Uterus (tissue), 3 donors: ENCODE measurements at regions not wholly inside any gene's neighbourhood (a gene's known extent, or its start where the extent isn't known, plus 50 kb on each side); places are given as distances from the start of the nearest gene placed in this dataset.

Source experiments
- DNase-seq, 2 donors: peaks; one replicate each; pipeline ENCODE4 v3.0.0-alpha.2; 2019 to 2020
- H3K27ac ChIP-seq, 2 donors: fragments of 200-600 bp; sonication (generic); 1 replicate in 1 of 2; 2 replicates in 1 of 2; pipeline ENCODE4 v1.5.1; 2016 to 2018
- H3K27me3 ChIP-seq, 2 donors: fragments of 200-600 bp; sonication (generic); one replicate each; pipeline ENCODE4 v1.5.1; 2018 to 2019; ENCODE audit warnings: control low read depth in 1 of 2
- H3K36me3 ChIP-seq, 2 donors: fragments of 200-600 bp; sonication (generic); one replicate each; pipeline ENCODE4 v1.5.1; 2019; ENCODE audit warnings: control low read depth in 1 of 2
- H3K4me1 ChIP-seq, 2 donors: fragments of 200-600 bp; sonication (generic); one replicate each; pipeline ENCODE4 v1.5.1; 2018 to 2019; ENCODE audit warnings: control low read depth in 1 of 2
- H3K4me3 ChIP-seq, 2 donors: fragments of 200-600 bp; sonication (generic); 1 replicate in 1 of 2; 2 replicates in 1 of 2; pipeline ENCODE4 v1.5.1; 2018 to 2019; ENCODE audit warnings: mild to moderate bottlenecking in 1 of 2
- H3K9me3 ChIP-seq, 2 donors: fragments of 200-600 bp; sonication (generic); one replicate each; pipeline ENCODE4 v1.5.1; 2019; ENCODE audit warnings: control low read depth in 1 of 2
- CTCF ChIP-seq, 4 experiments: fragments of 200-600 bp in 2 of 4; fragments of 450-650 bp in 2 of 4; sonication (generic) in 2 of 4; IDR thresholded peaks; one replicate each; pipeline ENCODE4 v1.5.1; 2016 to 2019; ENCODE audit warnings: antibody characterized with exemption in 4 of 4, mild to moderate bottlenecking in 2 of 4, moderate library complexity in 1 of 4
- POLR2A ChIP-seq, 2 donors: fragments of 450-650 bp; IDR thresholded peaks; one replicate each; pipeline ENCODE4 v1.6.1; 2016; ENCODE audit warnings: antibody characterized with exemption in 2 of 2, mild to moderate bottlenecking in 1 of 2, moderate library complexity in 1 of 2
- intact Hi-C: fragments of 100-400 bp; cut with DNase I; formaldehyde crosslinking; loops from one replicate; pipeline ENCODE4 v1.15.1; 2023; ENCODE audit warnings: low total_unique reads
- donor health status: DM: yes; HTN: yes; CAD: no.

- H3K9me3 ChIP-seq: no peaks in the 10 kb centered on the region
- H3K4me3 ChIP-seq: no peak overlapping the region
- no peaks in the 10 kb centered on the region for H3K4me1 ChIP-seq
- TF ChIP-seq CTCF (IDR thresholded peaks at IDR 0.05) (no peak), POLR2A (IDR thresholded peaks at IDR 0.05) (no peak)
- no peak overlapping the region for H3K27ac ChIP-seq
- no peaks in the 10 kb centered on the region for H3K27me3 ChIP-seq
- intact Hi-C loops: no loop called here
- H3K36me3 ChIP-seq: no peaks in the 10 kb centered on the region
- no peak for DNase-seq
Observed at GRCh38 chr10:69726850-69727249, 74.9 kb upstream of the COL13A1 start.

- Histone ChIP-seq H3K27me3 (no peaks in the 10 kb centered on the region), H3K36me3 (no peaks in the 10 kb centered on the region), H3K9me3 (no peaks in the 10 kb centered on the region), H3K4me3 (no peak overlapping the region), H3K4me1 (no peaks in the 10 kb centered on the region), H3K27ac (no peak overlapping the region)
- intact Hi-C loops: no loop called here
- no peak for DNase-seq
- TF ChIP-seq POLR2A (IDR thresholded peaks at IDR 0.05) (no peak), CTCF (IDR thresholded peaks at IDR 0.05) (no peak)
Observed at GRCh38 chr10:69728335-69728870, 73.3 kb upstream of the COL13A1 start.

- no peak for DNase-seq
- Histone ChIP-seq H3K27me3 (no peaks in the 10 kb centered on the region), H3K36me3 (no peaks in the 10 kb centered on the region), H3K27ac (no peak overlapping the region), H3K4me1 (no peaks in the 10 kb centered on the region), H3K4me3 (no peak overlapping the region), H3K9me3 (no peaks in the 10 kb centered on the region)
- TF ChIP-seq CTCF (IDR thresholded peaks at IDR 0.05) (no peak), POLR2A (IDR thresholded peaks at IDR 0.05) (no peak)
- intact Hi-C loops: no loop called here
Observed at GRCh38 chr10:69729326-69730048, 72.2 kb upstream of the COL13A1 start.

- no peak overlapping the region for H3K4me3 ChIP-seq
- no peaks in the 10 kb centered on the region for H3K36me3 ChIP-seq
- no peaks in the 10 kb centered on the region for H3K27me3 ChIP-seq
- H3K27ac ChIP-seq: no peak overlapping the region
- intact Hi-C loops: no loop called here
- DNase-seq: no peak
- no peaks in the 10 kb centered on the region for H3K4me1 ChIP-seq
- no peaks in the 10 kb centered on the region for H3K9me3 ChIP-seq
- TF ChIP-seq POLR2A (IDR thresholded peaks at IDR 0.05) (no peak), CTCF (IDR thresholded peaks at IDR 0.05) (no peak)
Observed at GRCh38 chr10:69730251-69731156, 71.2 kb upstream of the COL13A1 start.

- Histone ChIP-seq H3K4me1 (no peaks in the 10 kb centered on the region), H3K9me3 (no peaks in the 10 kb centered on the region), H3K4me3 (no peak overlapping the region), H3K36me3 (no peaks in the 10 kb centered on the region), H3K27ac (no peak overlapping the region), H3K27me3 (no peaks in the 10 kb centered on the region)
- intact Hi-C loops: no loop called here
- DNase-seq: no peak
- no peak for TF ChIP-seq CTCF (IDR thresholded peaks at IDR 0.05)
- no peak for TF ChIP-seq POLR2A (IDR thresholded peaks at IDR 0.05)
Observed at GRCh38 chr10:69731184-69731583, 70.5 kb upstream of the COL13A1 start.
